GM12875 (cell line): ENCODE measurements at regions not wholly inside any gene's neighbourhood (a gene's known extent, or its start where the extent isn't known, plus 50 kb on each side); places are given as distances from the start of the nearest gene placed in this dataset.

Experiments
- H3K4me3 ChIP-seq: one replicate; pipeline ENCODE4 v1.5.1; 2011; ENCODE audit warnings: low read depth, low read length, control low read depth
- TF ChIP-seq, protein P1 (sequence below): IDR thresholded peaks from 2 replicates; pipeline ENCODE4 v1.5.1; 2011; ENCODE audit warnings: low read depth, mild to moderate bottlenecking, control low read depth, inconsistent platforms, low read length, moderate library complexity, borderline replicate concordance; ENCODE audit not compliant: insufficient read depth

GRCh38 chr13:90414691-90415596 is 932.5 kb upstream of the MIR17HG start:
- TF ChIP-seq, protein P1, sequence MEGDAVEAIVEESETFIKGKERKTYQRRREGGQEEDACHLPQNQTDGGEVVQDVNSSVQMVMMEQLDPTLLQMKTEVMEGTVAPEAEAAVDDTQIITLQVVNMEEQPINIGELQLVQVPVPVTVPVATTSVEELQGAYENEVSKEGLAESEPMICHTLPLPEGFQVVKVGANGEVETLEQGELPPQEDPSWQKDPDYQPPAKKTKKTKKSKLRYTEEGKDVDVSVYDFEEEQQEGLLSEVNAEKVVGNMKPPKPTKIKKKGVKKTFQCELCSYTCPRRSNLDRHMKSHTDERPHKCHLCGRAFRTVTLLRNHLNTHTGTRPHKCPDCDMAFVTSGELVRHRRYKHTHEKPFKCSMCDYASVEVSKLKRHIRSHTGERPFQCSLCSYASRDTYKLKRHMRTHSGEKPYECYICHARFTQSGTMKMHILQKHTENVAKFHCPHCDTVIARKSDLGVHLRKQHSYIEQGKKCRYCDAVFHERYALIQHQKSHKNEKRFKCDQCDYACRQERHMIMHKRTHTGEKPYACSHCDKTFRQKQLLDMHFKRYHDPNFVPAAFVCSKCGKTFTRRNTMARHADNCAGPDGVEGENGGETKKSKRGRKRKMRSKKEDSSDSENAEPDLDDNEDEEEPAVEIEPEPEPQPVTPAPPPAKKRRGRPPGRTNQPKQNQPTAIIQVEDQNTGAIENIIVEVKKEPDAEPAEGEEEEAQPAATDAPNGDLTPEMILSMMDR: no peak
- H3K4me3 ChIP-seq: no peak overlapping the region

DNA sequence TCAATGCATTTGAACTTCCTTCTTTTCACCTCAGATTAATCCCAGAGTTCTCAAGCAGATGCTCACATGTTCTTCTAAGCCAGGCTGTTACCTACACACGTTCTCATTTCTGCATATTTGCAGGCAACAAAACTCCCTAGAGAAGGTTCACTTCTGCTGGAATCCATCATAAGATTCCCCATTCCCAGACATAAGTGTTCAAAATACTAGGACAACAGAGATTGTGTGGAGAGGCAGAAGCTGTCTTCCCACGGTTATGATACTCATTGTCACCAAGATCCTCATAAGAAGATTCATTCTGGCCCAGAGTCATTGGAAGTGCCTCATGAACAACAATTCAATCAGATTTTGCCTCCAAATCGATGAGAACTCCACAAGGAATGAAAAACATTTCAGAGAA is 931.6 kb upstream of the MIR17HG start:
- no peak overlapping the region for H3K4me3 ChIP-seq
- TF ChIP-seq, protein P1: no peak

GRCh38 chr13:90416519-90416918 is 931.0 kb upstream of the MIR17HG start:
- H3K4me3 ChIP-seq: no peak overlapping the region
- TF ChIP-seq, protein P1: no peak

DNA sequence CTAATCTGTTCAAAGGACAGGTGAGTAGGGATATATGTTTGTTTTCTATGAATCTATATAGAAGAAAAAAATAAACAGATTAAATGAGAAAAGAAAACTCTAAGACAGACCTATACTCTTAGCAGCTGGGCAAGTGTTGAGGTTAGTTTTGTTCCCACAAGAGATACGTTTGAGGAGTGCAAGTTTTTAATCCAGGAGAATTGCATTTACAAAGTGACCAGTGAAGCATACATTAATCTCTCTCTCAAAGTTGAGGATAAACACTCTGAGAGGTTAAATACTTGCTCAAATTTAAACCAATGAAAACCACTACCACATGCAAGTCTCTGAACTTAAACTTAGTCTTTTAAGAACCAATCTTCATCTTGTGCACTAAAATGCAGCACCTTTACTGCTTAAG is 930.5 kb upstream of the MIR17HG start:
- TF ChIP-seq, protein P1: no peak
- H3K4me3 ChIP-seq: no peak overlapping the region

- no peak overlapping the region for H3K4me3 ChIP-seq
- TF ChIP-seq, protein P1: no peak
Observed at GRCh38 chr13:90420683-90421082, 926.8 kb upstream of the MIR17HG start.

DNA sequence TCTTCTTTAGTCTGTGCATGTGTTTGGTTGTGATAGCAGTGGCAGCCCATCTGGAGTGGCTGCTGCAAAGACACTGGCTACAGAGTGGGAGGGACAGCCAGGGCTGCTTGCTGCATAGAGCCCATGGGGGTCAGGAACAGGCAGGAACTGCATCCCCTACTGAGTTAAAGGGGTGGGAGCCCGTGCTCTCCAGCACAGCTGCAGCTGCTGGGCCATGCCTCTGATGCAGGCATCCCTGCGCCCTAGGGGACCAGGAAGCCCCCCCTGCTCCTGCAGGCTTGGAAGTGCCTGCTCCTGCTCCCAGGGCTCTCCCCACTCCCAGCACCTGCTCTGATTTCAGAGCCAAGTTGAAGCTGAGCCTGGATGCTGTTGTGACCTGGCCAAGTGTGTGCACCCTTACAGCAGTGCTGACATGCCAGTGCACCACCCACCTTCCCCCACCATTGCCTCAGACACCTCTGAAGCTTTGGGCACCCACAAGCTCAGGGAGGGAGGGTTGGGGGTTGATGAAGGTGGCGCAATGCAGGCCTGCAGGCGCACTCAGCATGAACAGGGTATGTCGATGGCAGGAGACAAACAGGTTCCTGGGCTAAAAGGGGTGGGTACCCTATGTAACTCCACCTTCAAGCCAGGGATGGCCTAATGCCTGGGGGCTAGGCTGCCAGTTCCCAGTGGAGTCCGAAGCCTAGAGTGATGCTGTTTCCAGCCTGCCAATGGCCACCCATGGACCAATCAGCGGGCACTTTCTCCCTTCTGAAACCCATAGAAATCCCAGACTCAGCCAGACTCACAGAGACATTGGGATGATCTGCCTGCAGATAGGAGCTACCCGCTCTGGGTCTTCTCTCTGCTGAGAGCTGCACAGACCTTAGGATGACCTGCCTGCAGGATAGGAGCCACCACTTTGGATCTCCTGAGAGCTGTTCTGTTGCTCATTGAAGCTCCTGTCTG is 919.9 kb upstream of the MIR17HG start:
- no peak overlapping the region for H3K4me3 ChIP-seq
- TF ChIP-seq, protein P1: no peak
